Endothelial cell (in vitro differentiated cells): ENCODE measurements at regions not wholly inside any gene's neighbourhood (a gene's known extent, or its start where the extent isn't known, plus 50 kb on each side); places are given as distances from the start of the nearest gene placed in this dataset.

ENCODE experiments used
- DNase-seq: peaks from one replicate; pipeline ENCODE4 v3.0.0; 2021; ENCODE audit warnings: low spot score
- H3K27ac Mint-ChIP-seq: one replicate; pipeline ENCODE4 v1.8.0; 2021; ENCODE audit warnings: mixed read lengths, inconsistent platforms; ENCODE audit not compliant: unreplicated experiment
- H3K27me3 Mint-ChIP-seq: one replicate; pipeline ENCODE4 v1.8.0; 2021; ENCODE audit warnings: mild to moderate bottlenecking, moderate library complexity, mixed read lengths, inconsistent platforms; ENCODE audit not compliant: unreplicated experiment
- H3K36me3 Mint-ChIP-seq: one replicate; pipeline ENCODE4 v1.8.0; 2021; ENCODE audit warnings: mild to moderate bottlenecking, low read depth, mixed read lengths, inconsistent platforms; ENCODE audit not compliant: unreplicated experiment
- H3K4me1 Mint-ChIP-seq: one replicate; pipeline ENCODE4 v1.8.0; 2021; ENCODE audit warnings: mild to moderate bottlenecking, mixed read lengths, inconsistent platforms; ENCODE audit not compliant: unreplicated experiment
- H3K4me3 Mint-ChIP-seq: one replicate; pipeline ENCODE4 v1.8.0; 2021; ENCODE audit warnings: mild to moderate bottlenecking, mixed read lengths, inconsistent platforms; ENCODE audit not compliant: unreplicated experiment
- H3K9me3 Mint-ChIP-seq: one replicate; pipeline ENCODE4 v1.8.0; 2021; ENCODE audit warnings: mixed read lengths, inconsistent platforms; ENCODE audit not compliant: unreplicated experiment
- CTCF ChIP-seq: fragments of 200-600 bp; sonication (generic); IDR thresholded peaks from one replicate; pipeline ENCODE4 v1.5.0; 2021; ENCODE audit warnings: antibody characterized with exemption; ENCODE audit not compliant: unreplicated experiment

- Mint-ChIP-seq H3K36me3 (no peaks in the 10 kb centered on the region), H3K27me3 (no peaks in the 10 kb centered on the region), H3K4me3 (no peak overlapping the region), H3K27ac (no peak overlapping the region), H3K9me3 (no peaks in the 10 kb centered on the region), H3K4me1 (no peaks in the 10 kb centered on the region)
- no peak for TF ChIP-seq CTCF
- DNase-seq: no peak
Observed at GRCh38 chrX:149199734-149200133, 305.4 kb downstream of the IDS start.

DNA sequence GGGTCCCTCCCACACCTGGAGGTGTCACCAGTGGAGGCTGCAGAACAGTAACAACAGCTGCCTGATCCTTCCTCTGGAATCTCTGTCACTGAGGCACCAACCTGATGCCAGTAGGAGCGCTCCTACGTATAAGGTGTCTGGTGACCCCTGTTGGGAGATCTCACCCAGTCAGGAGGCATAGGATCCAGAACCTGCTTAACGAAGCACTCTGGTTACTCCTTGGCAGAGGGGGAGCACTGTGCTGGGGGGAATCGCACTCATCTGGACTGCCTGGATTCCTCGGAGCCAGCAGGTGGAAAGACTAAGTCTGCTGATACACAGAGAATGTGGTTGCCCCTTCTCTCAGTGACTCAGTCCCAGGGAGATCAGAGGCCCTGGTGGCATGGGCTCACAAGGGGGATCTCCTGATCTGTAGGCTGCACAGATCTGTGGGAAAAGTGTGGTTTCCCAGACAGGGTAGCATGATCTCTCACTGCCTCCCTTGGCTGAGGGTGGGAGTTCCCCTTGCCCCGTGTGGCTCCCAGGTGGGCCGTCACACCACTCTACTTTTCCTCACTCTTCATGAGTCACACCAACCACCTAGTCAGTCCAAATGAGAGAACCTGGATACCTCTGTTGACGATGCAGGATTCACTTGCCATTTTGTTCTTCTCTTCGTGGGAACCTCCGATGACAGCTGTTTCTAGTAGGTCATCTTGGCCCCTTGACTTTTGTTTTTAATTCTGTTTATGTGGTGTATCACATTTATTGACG lies 305.9 kb downstream of the IDS start:
- no peak for DNase-seq
- Mint-ChIP-seq H3K4me3 (no peak overlapping the region), H3K4me1 (no peaks in the 10 kb centered on the region), H3K9me3 (no peaks in the 10 kb centered on the region), H3K27me3 (no peaks in the 10 kb centered on the region), H3K27ac (no peak overlapping the region), H3K36me3 (no peaks in the 10 kb centered on the region)
- TF ChIP-seq CTCF: no peak

- no peaks in the 10 kb centered on the region for H3K4me1 Mint-ChIP-seq
- TF ChIP-seq CTCF: no peak
Observed at GRCh38 chrX:149185087-149185486, 320.0 kb downstream of the IDS start.

DNA sequence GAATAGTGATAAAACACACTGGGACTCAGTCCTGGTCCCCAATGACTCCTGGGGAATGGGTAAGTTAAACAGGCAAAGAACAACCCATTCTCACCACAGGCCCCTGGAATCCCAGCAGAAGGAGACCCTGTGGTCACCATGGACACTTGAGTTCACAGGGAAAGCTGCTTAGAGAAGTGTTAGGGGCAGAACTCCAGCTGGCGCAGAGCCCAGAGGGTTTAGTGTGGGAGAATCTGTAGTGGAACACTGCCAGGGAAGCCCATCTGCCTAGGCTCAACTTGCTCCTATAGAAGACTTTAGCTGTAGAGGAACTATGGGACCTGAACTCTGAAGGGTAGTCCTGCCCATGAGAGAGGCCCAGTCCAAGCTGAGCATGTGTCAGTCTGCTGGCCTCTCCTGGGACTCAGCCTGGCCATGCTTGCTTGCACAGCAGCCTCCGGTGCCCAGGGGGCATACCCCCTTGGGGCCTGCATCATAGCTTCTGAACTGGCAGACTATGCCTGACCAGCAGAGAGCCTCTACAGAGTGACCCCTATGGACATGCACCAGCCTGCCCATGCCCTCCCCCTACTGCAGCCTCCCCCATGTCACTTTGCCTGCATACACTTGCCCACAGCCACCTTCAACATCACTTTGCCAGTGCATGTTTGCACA lies 343.5 kb downstream of the IDS start:
- H3K4me3 Mint-ChIP-seq: no peak overlapping the region
- no peak for TF ChIP-seq CTCF
- no peak overlapping the region for H3K27ac Mint-ChIP-seq
- H3K4me1 Mint-ChIP-seq: no peaks in the 10 kb centered on the region
- H3K36me3 Mint-ChIP-seq: no peaks in the 10 kb centered on the region
- DNase-seq: no peak
- H3K27me3 Mint-ChIP-seq: no peaks in the 10 kb centered on the region
- H3K9me3 Mint-ChIP-seq: no peaks in the 10 kb centered on the region

More at GRCh38 chrX:149185087-149185486, 320.0 kb downstream of the IDS start:
- H3K36me3 Mint-ChIP-seq: no peaks in the 10 kb centered on the region
- H3K27ac Mint-ChIP-seq: no peak overlapping the region
- no peak for DNase-seq
- no peak overlapping the region for H3K4me3 Mint-ChIP-seq
- H3K27me3 Mint-ChIP-seq: peaks cover 3% of the 10 kb centered on the region
- H3K9me3 Mint-ChIP-seq: no peaks in the 10 kb centered on the region

- no peak overlapping the region for H3K27ac Mint-ChIP-seq
- DNase-seq: no peak
- no peaks in the 10 kb centered on the region for H3K36me3 Mint-ChIP-seq
- H3K4me1 Mint-ChIP-seq: no peaks in the 10 kb centered on the region
- H3K4me3 Mint-ChIP-seq: no peak overlapping the region
- H3K27me3 Mint-ChIP-seq: no peaks in the 10 kb centered on the region
- H3K9me3 Mint-ChIP-seq: no peaks in the 10 kb centered on the region
- no peak for TF ChIP-seq CTCF
Observed at GRCh38 chrX:149157976-149158375, 347.1 kb downstream of the IDS start.
